CD4-positive, alpha-beta T cell treated with Interleukin-17A for 4 hours (primary cell): ENCODE measurements at regions not wholly inside any gene's neighbourhood (a gene's known extent, or its start where the extent isn't known, plus 50 kb on each side); places are given as distances from the start of the nearest gene placed in this dataset.
"Not testable (repeated sequence)": the region's sequence is repeated elsewhere in the genome, so short reads cannot be mapped to it uniquely, and the experiment has no call there.

Experiments
- DNase-seq: peaks from one replicate; pipeline ENCODE4 v3.0.0-alpha.2; 2020; ENCODE audit warnings: mixed read lengths

DNA sequence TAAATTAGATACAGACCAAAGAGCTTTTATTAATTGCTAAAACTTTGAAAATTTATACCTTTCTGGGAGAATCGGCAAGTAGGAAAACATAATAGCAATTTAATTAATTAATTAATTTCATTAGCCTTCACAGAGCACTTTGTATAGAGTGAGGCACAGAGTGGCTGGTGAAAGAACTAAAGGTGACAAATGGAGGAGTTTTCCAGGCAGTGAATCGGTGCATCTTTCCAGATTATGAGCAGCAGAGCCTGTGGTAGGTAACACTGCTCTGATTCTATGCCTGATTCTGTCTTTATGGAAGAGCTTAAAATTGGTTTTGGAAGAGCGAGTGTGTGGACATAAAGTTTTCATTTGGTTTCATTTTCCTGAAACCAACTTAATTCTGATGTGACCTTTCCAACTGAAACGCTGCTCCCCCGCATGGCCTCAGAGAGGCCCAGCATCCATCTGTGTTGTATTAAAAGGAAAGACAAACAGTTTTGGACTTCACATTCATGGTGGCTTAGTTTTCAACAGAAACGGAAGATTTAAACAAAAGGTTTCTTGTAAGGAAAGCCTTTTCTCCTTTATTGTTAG lies 188.9 kb upstream of the RPS23 start:
- no peak for DNase-seq

GRCh38 chr5:82465235-82465634 lies 187.1 kb upstream of the RPS23 start:
- no peak for DNase-seq

DNA sequence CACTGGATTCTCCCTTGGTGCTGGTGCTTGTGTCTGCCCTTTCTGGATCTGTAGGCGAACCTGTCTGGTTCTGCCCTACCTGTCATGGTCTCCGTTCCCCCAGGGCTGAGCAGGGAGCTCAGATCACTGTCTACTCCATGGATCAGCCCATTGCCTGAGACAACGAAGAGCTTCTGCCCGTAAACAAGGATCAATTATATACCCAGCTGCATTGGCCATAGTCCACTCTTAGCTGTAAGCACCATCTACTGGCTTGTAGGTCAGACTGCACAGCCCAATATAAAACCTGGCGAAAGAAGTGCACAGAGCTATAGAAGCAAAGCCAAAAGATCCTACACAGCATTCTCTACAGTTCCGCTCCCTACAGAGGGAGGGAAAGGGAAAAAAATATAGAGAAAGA lies 181.5 kb upstream of the RPS23 start:
- DNase-seq = no peak

DNA sequence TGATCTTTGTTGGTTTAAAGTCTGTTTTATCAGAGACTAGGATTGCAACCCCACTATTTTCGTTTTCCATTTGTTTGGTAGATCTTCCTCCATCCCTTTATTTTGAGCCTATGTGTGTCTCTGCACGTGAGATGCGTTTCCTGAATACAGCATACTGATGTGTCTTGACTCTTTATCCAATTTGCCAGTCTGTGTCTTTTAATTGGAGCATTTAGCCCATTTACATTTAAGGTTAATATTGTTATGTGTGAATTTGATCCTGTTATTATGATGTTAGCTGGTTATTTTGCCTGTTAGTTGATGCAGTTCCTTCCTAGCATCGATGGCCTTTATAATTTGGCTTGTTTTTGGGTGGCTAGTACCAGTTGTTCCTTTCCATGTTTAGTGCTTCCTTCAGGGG lies 177.2 kb upstream of the RPS23 start:
- not testable (repeated sequence) for DNase-seq

GRCh38 chr5:82448374-82448773 lies 170.2 kb upstream of the RPS23 start:
- DNase-seq = no peak

DNA sequence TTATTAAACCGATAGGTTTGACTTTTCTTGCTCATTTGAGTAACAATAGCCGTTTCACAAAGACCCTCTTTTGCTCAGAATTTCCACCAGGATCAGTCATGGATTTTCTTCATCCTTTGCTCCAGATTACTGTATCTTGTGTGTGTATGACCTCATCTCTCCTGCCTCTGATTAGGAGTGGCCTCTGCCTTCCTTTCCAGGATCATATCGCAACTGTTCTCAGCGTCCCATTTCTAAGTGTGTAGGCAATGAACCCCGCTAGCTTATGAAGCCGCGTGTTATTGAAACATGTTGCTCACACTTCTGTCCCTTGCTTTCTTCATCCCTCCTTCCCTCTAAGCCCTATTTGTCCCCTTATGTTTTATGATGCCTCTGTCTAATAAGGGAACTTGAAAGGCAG lies 169.8 kb upstream of the RPS23 start:
- no peak for DNase-seq

DNA sequence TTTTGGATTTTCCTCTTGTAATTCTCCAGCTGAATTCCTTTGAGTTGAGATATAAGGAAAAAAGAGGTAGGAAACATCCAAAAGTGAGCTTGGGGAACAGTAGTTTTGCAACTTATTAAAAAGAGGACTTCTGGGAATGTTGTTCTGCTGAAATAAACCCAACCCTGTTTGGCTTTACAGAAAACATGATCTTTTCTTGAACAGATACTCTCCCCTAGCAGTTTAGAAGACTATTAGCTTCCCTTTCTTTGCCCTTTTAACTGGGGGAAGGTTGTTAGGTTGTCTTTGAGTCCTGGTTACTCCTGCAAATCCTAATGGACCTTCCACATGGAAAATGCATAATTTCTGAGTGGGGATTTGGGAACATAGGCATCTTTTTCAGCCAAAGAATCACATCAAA lies 168.7 kb upstream of the RPS23 start:
- DNase-seq = no peak

DNA sequence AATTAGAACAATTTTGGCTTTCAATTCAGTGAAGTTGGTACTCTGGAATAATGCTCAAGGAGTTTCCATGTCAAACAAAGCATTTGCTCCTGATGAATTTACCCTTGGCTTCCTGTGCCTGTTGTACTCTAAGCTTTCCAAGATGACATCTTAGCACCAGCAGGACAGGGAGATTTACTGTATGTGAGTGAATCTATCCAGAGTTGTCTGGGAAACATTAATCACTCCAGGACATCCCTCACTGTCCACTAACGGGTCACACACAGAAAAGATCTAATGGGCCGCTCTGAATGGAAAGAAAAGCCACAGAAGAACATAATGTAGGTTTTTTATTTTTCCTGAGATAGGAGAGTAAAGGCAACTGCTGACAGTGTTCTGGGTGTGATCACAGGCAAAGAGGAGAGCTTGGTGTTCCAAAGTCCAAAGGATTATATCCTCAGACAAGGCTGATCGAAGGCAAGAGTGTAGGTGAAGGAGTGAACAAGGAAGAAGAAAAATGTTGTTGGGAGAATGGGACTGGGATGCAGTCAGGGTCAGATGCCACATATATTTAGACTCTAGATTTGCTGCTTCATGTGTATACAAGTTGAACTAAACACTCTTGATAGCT lies 167.7 kb upstream of the RPS23 start:
- DNase-seq = no peak

- no peak for DNase-seq
Measured at GRCh38 chr5:82439750-82440445, 161.7 kb upstream of the RPS23 start.

- DNase-seq = not testable (repeated sequence)
Measured at GRCh38 chr5:82437565-82437964, 159.4 kb upstream of the RPS23 start.

- DNase-seq = no peak
Measured at GRCh38 chr5:82436291-82436690, 158.1 kb upstream of the RPS23 start.

DNA sequence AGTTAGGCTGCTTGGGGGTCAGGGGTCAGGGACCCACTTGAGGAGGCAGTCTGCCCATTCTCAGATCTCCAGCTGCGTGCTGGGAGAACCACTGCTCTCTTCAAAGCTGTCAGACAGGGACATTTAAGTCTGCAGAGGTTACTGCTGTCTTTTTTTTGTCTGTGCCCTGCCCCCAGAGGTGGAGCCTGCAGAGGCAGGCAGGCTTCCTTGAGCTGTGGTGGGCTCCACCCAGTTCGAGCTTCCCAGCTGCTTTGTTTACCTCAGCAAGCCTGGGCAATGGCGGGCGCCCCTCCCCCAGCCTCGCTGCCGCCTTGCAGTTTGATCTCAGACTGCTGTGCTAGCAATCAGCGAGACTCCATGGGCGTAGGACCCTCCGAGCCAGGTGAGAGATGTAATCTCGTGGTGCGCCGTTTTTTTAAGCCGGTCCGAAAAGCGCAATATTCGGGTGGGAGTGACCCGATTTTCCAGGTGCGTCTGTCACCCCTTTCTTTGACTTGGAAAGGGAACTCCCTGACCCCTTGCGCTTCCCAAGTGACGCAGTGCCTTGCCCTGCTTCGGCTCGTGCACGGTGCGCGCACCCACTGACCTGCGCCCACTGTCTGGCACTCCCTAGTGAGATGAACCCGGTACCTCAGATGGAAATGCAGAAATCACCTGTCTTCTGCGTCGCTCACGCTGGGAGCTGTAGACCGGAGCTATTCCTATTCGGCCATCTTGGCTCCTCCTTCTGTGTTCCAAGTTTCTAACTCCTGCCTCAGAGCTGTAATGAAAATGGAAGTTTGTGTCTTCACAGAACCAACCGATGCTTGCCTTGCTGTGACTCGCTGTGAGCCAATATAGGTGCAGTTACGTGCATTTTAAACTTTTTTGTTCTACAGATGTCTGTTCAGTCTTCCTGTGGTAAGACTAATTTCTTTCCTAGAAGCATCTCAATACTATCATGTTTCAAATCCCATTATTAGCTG lies 156.8 kb upstream of the RPS23 start:
- not testable (repeated sequence) for DNase-seq

DNA sequence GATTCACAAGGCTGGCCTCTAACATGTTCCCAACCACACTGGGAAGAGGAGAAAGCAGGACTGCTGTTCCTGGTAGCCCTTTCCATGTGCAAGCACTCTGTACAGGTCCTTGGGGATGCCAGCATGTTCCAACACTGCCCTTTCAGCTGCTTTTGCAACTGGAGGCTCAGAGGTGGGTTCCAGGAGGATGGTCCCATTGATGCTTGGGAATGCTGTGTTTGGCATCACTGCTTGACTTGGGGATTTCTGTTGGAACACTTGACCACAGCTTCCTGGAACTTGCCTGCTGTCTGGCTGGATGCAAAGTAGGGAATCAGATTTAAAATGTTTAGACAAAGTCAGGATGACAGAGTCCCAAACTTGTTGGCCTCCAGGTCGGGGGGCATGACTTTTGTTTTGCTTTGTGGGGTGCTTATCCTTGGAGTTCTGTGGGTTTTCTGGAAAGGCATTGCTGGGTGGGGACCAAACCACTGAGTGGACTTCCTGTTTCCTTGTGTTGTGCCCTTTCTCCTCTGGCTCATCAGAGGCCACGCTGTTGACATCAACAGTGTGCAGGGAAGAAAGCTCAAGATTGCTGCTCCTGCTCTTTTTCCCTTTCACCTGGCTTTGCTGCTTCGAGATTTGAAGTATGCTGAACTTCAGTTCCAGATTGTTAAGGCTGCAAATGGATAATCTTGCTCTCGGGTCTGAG lies 148.5 kb upstream of the RPS23 start:
- no peak for DNase-seq

- no peak for DNase-seq
Measured at GRCh38 chr5:82425591-82425990, 147.4 kb upstream of the RPS23 start.

- DNase-seq = no peak
Measured at GRCh38 chr5:82424211-82424610, 146.1 kb upstream of the RPS23 start.

DNA sequence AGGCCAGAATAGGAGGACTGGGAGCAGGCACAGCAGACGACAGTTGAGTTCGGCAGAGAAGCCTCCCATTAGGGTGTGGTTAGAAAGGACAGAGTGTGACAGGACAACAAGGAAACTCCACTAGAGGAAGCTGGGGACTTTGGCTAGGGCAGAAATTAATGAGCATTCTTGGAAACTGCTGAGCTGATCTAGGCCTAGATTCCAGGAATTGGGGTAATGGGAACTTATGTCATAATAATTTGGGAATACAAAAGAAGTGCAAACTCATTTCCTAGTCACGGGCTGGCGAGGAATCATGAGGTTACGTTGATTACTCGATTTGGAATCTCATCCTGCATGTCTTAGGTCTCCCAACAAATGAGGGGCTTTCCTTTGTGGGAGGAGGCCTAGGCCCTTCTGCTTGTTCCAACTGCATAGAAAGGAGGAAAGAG lies 144.6 kb upstream of the RPS23 start:
- no peak for DNase-seq

GRCh38 chr5:82422001-82422740 lies 144.0 kb upstream of the RPS23 start:
- DNase-seq = no peak

- DNase-seq = no peak
Measured at GRCh38 chr5:82421119-82421518, 143.0 kb upstream of the RPS23 start.

DNA sequence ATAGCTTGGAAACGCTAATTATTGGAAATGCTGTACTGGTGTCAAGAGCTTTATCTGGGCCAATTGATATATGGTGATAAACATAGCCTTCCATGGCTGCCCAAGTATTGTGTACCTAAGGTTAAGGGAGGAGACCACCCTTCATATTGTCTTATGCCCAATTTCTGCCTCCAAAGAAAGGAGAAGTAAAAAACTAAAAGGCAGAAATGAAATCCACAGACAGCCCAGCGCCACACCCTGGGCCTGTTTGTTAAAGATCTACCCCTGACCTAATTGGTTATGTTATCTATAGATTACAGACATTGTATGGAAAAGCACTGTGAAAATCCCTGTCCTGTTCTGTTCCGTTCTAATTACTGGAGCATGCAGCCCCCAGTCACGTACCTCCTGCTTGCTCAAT lies 142.4 kb upstream of the RPS23 start:
- not testable (repeated sequence) for DNase-seq

GRCh38 chr5:82419559-82420332 lies 141.6 kb upstream of the RPS23 start:
- no peak for DNase-seq

DNA sequence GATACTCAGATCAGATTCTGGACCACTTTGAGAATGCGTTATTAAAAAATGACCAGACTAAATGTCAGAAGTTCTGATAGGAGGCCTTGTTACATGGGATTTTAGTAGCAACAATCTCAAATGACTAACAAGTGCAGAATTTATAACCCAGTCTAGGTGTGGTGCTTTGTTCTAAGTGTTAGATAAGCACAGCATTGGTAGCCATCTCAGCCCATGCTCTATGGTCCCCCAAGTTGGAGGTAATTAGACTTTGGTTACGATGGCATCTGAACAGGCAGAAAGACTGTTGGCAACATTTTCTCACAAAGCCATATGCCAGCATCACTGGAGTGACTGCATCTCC lies 140.4 kb upstream of the RPS23 start:
- DNase-seq = no peak
